ENCODE measurements at regions not wholly inside any gene's neighbourhood (a gene's known extent, or its start where the extent isn't known, plus 50 kb on each side); places are given as distances from the start of the nearest gene placed in this dataset.
"Not testable (repeated sequence)": the region's sequence is repeated elsewhere in the genome, so short reads cannot be mapped to it uniquely, and the experiment has no call there.

DNA sequence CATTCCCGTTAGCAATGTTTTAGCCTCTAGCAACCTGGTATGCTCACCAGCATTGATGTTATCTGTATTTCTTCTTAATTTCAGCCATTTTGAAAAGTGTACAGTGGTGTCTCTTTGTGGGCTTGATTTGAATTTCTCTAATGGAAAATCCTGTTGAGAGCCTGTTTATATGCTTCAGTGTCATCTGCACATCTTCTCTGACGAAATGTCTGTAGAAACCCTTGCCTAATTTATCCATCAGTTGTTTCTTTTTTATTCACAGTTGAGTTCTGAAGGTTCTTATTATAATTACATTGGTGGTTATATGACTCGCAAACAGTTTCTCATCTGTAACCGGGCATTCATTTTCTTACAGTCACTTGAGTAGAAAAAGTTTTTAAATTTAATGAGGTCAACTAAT, 1195.5 kb downstream of the TMEM121 start:
- not testable (repeated sequence) for TF ChIP-seq POLR2A (IDR thresholded peaks at IDR 0.05)
- TF ChIP-seq, protein P1, sequence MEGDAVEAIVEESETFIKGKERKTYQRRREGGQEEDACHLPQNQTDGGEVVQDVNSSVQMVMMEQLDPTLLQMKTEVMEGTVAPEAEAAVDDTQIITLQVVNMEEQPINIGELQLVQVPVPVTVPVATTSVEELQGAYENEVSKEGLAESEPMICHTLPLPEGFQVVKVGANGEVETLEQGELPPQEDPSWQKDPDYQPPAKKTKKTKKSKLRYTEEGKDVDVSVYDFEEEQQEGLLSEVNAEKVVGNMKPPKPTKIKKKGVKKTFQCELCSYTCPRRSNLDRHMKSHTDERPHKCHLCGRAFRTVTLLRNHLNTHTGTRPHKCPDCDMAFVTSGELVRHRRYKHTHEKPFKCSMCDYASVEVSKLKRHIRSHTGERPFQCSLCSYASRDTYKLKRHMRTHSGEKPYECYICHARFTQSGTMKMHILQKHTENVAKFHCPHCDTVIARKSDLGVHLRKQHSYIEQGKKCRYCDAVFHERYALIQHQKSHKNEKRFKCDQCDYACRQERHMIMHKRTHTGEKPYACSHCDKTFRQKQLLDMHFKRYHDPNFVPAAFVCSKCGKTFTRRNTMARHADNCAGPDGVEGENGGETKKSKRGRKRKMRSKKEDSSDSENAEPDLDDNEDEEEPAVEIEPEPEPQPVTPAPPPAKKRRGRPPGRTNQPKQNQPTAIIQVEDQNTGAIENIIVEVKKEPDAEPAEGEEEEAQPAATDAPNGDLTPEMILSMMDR (IDR thresholded peaks at IDR 0.05), result not testable (repeated sequence)
